ENCODE measurements at regions not wholly inside any gene's neighbourhood (a gene's known extent, or its start where the extent isn't known, plus 50 kb on each side); places are given as distances from the start of the nearest gene placed in this dataset.

GRCh38 chr17:71527311-71527710 lies 593.5 kb upstream of the SOX9 start:
- peaks cover 0 to 3% of the 10 kb centered on the region in 2 experiments; a peak in 2 of 4 replicates for H3K9me3 ChIP-seq (ENCODE audit: insufficient read depth in 2 of 2, low read depth in 1 of 2, low read length in 1 of 2)
- H2BK15ac ChIP-seq (ENCODE audit: low read length), result no peak overlapping the region
- FAIRE-seq (no peak), DNase-seq (ENCODE audit: low read depth in 1 of 2, low spot score in 2 of 2) (no peak)
- no peak overlapping the region for H4K91ac ChIP-seq (replicated peaks; ENCODE audit: insufficient read length, low read length)
- no peak overlapping the region for H4K8ac ChIP-seq (ENCODE audit: extremely low read depth, insufficient read depth, low read length)
- WGBS, 2 experiments (ENCODE audit: extremely low coverage in 1 of 2, insufficient coverage in 1 of 2, insufficient read length in 1 of 2, insufficient replicate concordance in 2 of 2, low coverage in 1 of 2, low lambda C conversion rate in 2 of 2, missing lambda C conversion rate in 1 of 2), result 91% methylated on average over 6 of the region's 6 CpGs; no CpG with 5 or more reads in 1 of the 2 experiments
- no peak overlapping the region for H2BK20ac ChIP-seq (ENCODE audit: low read length)
- no peak overlapping the region for H3K27ac ChIP-seq (ENCODE audit: low read depth, low read length)
- no peak overlapping the region for H3K4ac ChIP-seq (replicated peaks; ENCODE audit: insufficient read length, low read depth, low read length)
- H3K27me3 ChIP-seq (replicated peaks in 1 of 4; ENCODE audit: control insufficient read depth in 3 of 4, extremely low read depth in 1 of 4, insufficient read depth in 3 of 4, low read length in 3 of 4), result no peaks in the 10 kb centered on the region
- no peak overlapping the region for H3K9ac ChIP-seq (replicated peaks in 1 of 4; ENCODE audit: extremely low read depth in 1 of 4, low read depth in 3 of 4, low read length in 3 of 4)
- no peaks in the 10 kb centered on the region for H3K36me3 ChIP-seq (ENCODE audit: control insufficient read depth in 2 of 4, insufficient read depth in 4 of 4, low read length in 3 of 4)
- no peak overlapping the region for H3K18ac ChIP-seq (ENCODE audit: extremely low read depth, low read length)
- H4K5ac ChIP-seq (ENCODE audit: insufficient read length, low read depth, low read length), result no peak overlapping the region
- H4K20me1 ChIP-seq (replicated peaks in 1 of 2; ENCODE audit: control insufficient read depth in 1 of 2, insufficient read depth in 2 of 2, low read length in 2 of 2), result no peaks in the 10 kb centered on the region
- no peak overlapping the region for H2BK12ac ChIP-seq (ENCODE audit: low read depth, low read length)
- H3K14ac ChIP-seq (ENCODE audit: insufficient read length), result no peak overlapping the region
- H2AFZ ChIP-seq (ENCODE audit: low read length), result no peak overlapping the region
- H3K56ac ChIP-seq (replicated peaks; ENCODE audit: insufficient read length, low read depth, low read length), result no peak overlapping the region
- H3K23ac ChIP-seq (ENCODE audit: insufficient read length), result no peak overlapping the region
- no peaks in the 10 kb centered on the region for H3K79me2 ChIP-seq (ENCODE audit: control insufficient read depth in 1 of 2, insufficient read depth in 2 of 2, low read length in 2 of 2)
- H2BK5ac ChIP-seq (ENCODE audit: low read depth, low read length), result no peak overlapping the region
- ChIA-PET POLR2A (ENCODE audit: partially characterized antibody) (no interaction called here), CTCF (ENCODE audit: partially characterized antibody) (no interaction called here)
- no peak overlapping the region for H3K4me3 ChIP-seq (ENCODE audit: extremely low read depth in 1 of 4, insufficient read depth in 2 of 4, low read depth in 3 of 4, low read length in 4 of 4)
- no peaks in the 10 kb centered on the region for H3K4me1 ChIP-seq (replicated peaks in 1 of 4; ENCODE audit: control insufficient read depth in 3 of 4, insufficient read depth in 4 of 4, low read length in 3 of 4)
- no peak overlapping the region for H3K4me2 ChIP-seq (ENCODE audit: insufficient read depth in 1 of 2, low read depth in 2 of 2, low read length in 2 of 2)
- H2BK120ac ChIP-seq (replicated peaks; ENCODE audit: low read depth, low read length), result no peak overlapping the region
- H3K23me2 ChIP-seq (ENCODE audit: low read depth, low read length), result no peaks in the 10 kb centered on the region
- H2AK5ac ChIP-seq (ENCODE audit: low read depth, low read length), result no peak overlapping the region
- no peaks in the 10 kb centered on the region for H3K79me1 ChIP-seq (ENCODE audit: low read depth, low read length)
- TF ChIP-seq ASH2L (IDR thresholded peaks at IDR 0.05; ENCODE audit: low read length), result no peak
- TF ChIP-seq RFX5 (IDR thresholded peaks at IDR 0.05; ENCODE audit: borderline replicate concordance, low read depth, low read length), result no peak
- TF ChIP-seq TEAD4 (IDR thresholded peaks at IDR 0.05; ENCODE audit: low read depth, low read length), result no peak
- TF ChIP-seq YY1 (IDR thresholded peaks at IDR 0.05; ENCODE audit: low read depth, low read length), result no peak
- TF ChIP-seq SAP30 (IDR thresholded peaks at IDR 0.05; ENCODE audit: insufficient read depth, insufficient replicate concordance, low read length), result no peak
- no peak for TF ChIP-seq NRF1 (IDR thresholded peaks at IDR 0.05; ENCODE audit: low read depth, low read length)
- TF ChIP-seq, protein P1, sequence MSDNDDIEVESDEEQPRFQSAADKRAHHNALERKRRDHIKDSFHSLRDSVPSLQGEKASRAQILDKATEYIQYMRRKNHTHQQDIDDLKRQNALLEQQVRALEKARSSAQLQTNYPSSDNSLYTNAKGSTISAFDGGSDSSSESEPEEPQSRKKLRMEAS (IDR thresholded peaks at IDR 0.05), result no peak
- TF ChIP-seq NANOG (IDR thresholded peaks at IDR 0.05; ENCODE audit: insufficient read depth, low read depth, low read length, poor library complexity, severe bottlenecking), result no peak
- TF ChIP-seq GABPA (IDR thresholded peaks at IDR 0.05; ENCODE audit: borderline replicate concordance, insufficient read depth, low read length), result no peak
- TF ChIP-seq HDAC6 (IDR thresholded peaks at IDR 0.05; ENCODE audit: low read depth, low read length), result no peak
- no peak for TF ChIP-seq RXRA (IDR thresholded peaks at IDR 0.05; ENCODE audit: insufficient read depth, low read depth, low read length)
- TF ChIP-seq BCL11A (IDR thresholded peaks at IDR 0.05; ENCODE audit: low read depth in 2 of 2, low read length in 2 of 2), result no peak
- no peak for TF ChIP-seq CTBP2 (IDR thresholded peaks at IDR 0.05; ENCODE audit: borderline replicate concordance, insufficient read depth, insufficient read length, low read length)
- no peak for TF ChIP-seq ATF3 (IDR thresholded peaks at IDR 0.05; ENCODE audit: insufficient read depth, low read depth, low read length)
